Stimulated activated memory B cell treated with anti-CD40 and anti-IgM and Interleukin-4, amounts not matched to agents 10 μg/mL and 1 μg/mL and 100 μg/mL, for 72 hours (primary cell): ENCODE measurements at regions not wholly inside any gene's neighbourhood (a gene's known extent, or its start where the extent isn't known, plus 50 kb on each side); places are given as distances from the start of the nearest gene placed in this dataset.

Experiments used
- ATAC-seq: fragments of 150-1000 bp; cut with Tn5 transposase; 2 replicates; pipeline ENCODE4 v1.10.0; 2021
- H3K27ac Mint-ChIP-seq: one replicate; pipeline ENCODE4 v1.8.0; 2022; ENCODE audit warnings: mild to moderate bottlenecking, mixed read lengths
- H3K27me3 Mint-ChIP-seq: one replicate; pipeline ENCODE4 v1.8.0; 2022; ENCODE audit warnings: mixed read lengths
- H3K36me3 Mint-ChIP-seq: one replicate; pipeline ENCODE4 v1.8.0; 2022; ENCODE audit warnings: mixed read lengths
- H3K4me1 Mint-ChIP-seq: one replicate; pipeline ENCODE4 v1.8.0; 2022; ENCODE audit warnings: mixed read lengths
- H3K4me3 Mint-ChIP-seq: one replicate; pipeline ENCODE4 v1.8.0; 2022; ENCODE audit warnings: mild to moderate bottlenecking, moderate library complexity, mixed read lengths
- H3K9me3 Mint-ChIP-seq: one replicate; pipeline ENCODE4 v1.8.0; 2022; ENCODE audit warnings: mixed read lengths

GRCh38 chr21:38660333-38661196 lies 145.2 kb upstream of the ETS2 start:
- H3K9me3 Mint-ChIP-seq, result no peaks in the 10 kb centered on the region
- peak overlapping the region; percentile 38 for H3K4me3 Mint-ChIP-seq
- peaks cover 65% of the 10 kb centered on the region for H3K27me3 Mint-ChIP-seq
- no peaks in the 10 kb centered on the region for H3K36me3 Mint-ChIP-seq
- no peak overlapping the region for H3K27ac Mint-ChIP-seq
- ATAC-seq, result peak; percentile 27
- peaks cover 12% of the 10 kb centered on the region for H3K4me1 Mint-ChIP-seq

GRCh38 chr21:38661197-38661871 lies 144.4 kb upstream of the ETS2 start:
- no peak for ATAC-seq
- H3K4me3 Mint-ChIP-seq, result peak overlapping the region; percentile 38
- H3K36me3 Mint-ChIP-seq, result no peaks in the 10 kb centered on the region
- H3K27ac Mint-ChIP-seq, result no peak overlapping the region
- H3K27me3 Mint-ChIP-seq, result peaks cover 57% of the 10 kb centered on the region
- peaks cover 12% of the 10 kb centered on the region for H3K4me1 Mint-ChIP-seq
- no peaks in the 10 kb centered on the region for H3K9me3 Mint-ChIP-seq

- no peak for ATAC-seq
- H3K4me1 Mint-ChIP-seq, result peaks cover 12% of the 10 kb centered on the region
- peak overlapping the region; percentile 1 for H3K4me3 Mint-ChIP-seq
- H3K27ac Mint-ChIP-seq, result no peak overlapping the region
- H3K9me3 Mint-ChIP-seq, result no peaks in the 10 kb centered on the region
- H3K36me3 Mint-ChIP-seq, result no peaks in the 10 kb centered on the region
- peaks cover 50% of the 10 kb centered on the region for H3K27me3 Mint-ChIP-seq
Measured at GRCh38 chr21:38661889-38662568, 143.7 kb upstream of the ETS2 start.

- Mint-ChIP-seq H3K9me3 (no peaks in the 10 kb centered on the region), H3K27ac (no peak overlapping the region), H3K4me1 (peaks cover 12% of the 10 kb centered on the region), H3K36me3 (no peaks in the 10 kb centered on the region), H3K27me3 (peaks cover 41% of the 10 kb centered on the region), H3K4me3 (no peak overlapping the region)
- ATAC-seq, result no peak
Measured at GRCh38 chr21:38663282-38663681, 142.4 kb upstream of the ETS2 start.

- no peak for ATAC-seq
- no peak overlapping the region for H3K4me3 Mint-ChIP-seq
- H3K36me3 Mint-ChIP-seq, result no peaks in the 10 kb centered on the region
- H3K4me1 Mint-ChIP-seq, result peaks cover 12% of the 10 kb centered on the region
- peaks cover 37% of the 10 kb centered on the region for H3K27me3 Mint-ChIP-seq
- H3K9me3 Mint-ChIP-seq, result no peaks in the 10 kb centered on the region
- no peak overlapping the region for H3K27ac Mint-ChIP-seq
Measured at GRCh38 chr21:38664315-38664714, 141.4 kb upstream of the ETS2 start.

GRCh38 chr21:38664841-38665240 lies 140.9 kb upstream of the ETS2 start:
- no peak overlapping the region for H3K4me3 Mint-ChIP-seq
- no peaks in the 10 kb centered on the region for H3K36me3 Mint-ChIP-seq
- H3K27me3 Mint-ChIP-seq, result peaks cover 31% of the 10 kb centered on the region
- no peak overlapping the region for H3K27ac Mint-ChIP-seq
- H3K9me3 Mint-ChIP-seq, result no peaks in the 10 kb centered on the region
- peaks cover 12% of the 10 kb centered on the region for H3K4me1 Mint-ChIP-seq
- no peak for ATAC-seq

GRCh38 chr21:38667291-38667870 lies 138.3 kb upstream of the ETS2 start:
- ATAC-seq, result no peak
- H3K4me1 Mint-ChIP-seq, result no peaks in the 10 kb centered on the region
- H3K36me3 Mint-ChIP-seq, result no peaks in the 10 kb centered on the region
- H3K27me3 Mint-ChIP-seq, result peaks cover 10% of the 10 kb centered on the region
- no peaks in the 10 kb centered on the region for H3K9me3 Mint-ChIP-seq
- H3K27ac Mint-ChIP-seq, result no peak overlapping the region
- H3K4me3 Mint-ChIP-seq, result no peak overlapping the region

- H3K4me3 Mint-ChIP-seq, result no peak overlapping the region
- no peak for ATAC-seq
- H3K4me1 Mint-ChIP-seq, result no peaks in the 10 kb centered on the region
- H3K27me3 Mint-ChIP-seq, result peaks cover 4% of the 10 kb centered on the region
- no peaks in the 10 kb centered on the region for H3K36me3 Mint-ChIP-seq
- H3K27ac Mint-ChIP-seq, result no peak overlapping the region
- H3K9me3 Mint-ChIP-seq, result no peaks in the 10 kb centered on the region
Measured at GRCh38 chr21:38668067-38668466, 137.7 kb upstream of the ETS2 start.

- no peak overlapping the region for H3K4me3 Mint-ChIP-seq
- H3K9me3 Mint-ChIP-seq, result no peaks in the 10 kb centered on the region
- ATAC-seq, result no peak
- no peaks in the 10 kb centered on the region for H3K27me3 Mint-ChIP-seq
- H3K27ac Mint-ChIP-seq, result no peak overlapping the region
- no peaks in the 10 kb centered on the region for H3K36me3 Mint-ChIP-seq
- no peaks in the 10 kb centered on the region for H3K4me1 Mint-ChIP-seq
Measured at GRCh38 chr21:38668541-38668940, 137.2 kb upstream of the ETS2 start.

GRCh38 chr21:38669186-38669585 lies 136.5 kb upstream of the ETS2 start:
- no peaks in the 10 kb centered on the region for H3K27me3 Mint-ChIP-seq
- H3K4me1 Mint-ChIP-seq, result no peaks in the 10 kb centered on the region
- H3K27ac Mint-ChIP-seq, result no peak overlapping the region

GRCh38 chr21:38670861-38671260 lies 134.9 kb upstream of the ETS2 start:
- H3K4me3 Mint-ChIP-seq, result no peak overlapping the region
- H3K27me3 Mint-ChIP-seq, result peaks cover 3% of the 10 kb centered on the region
- no peaks in the 10 kb centered on the region for H3K4me1 Mint-ChIP-seq
- ATAC-seq, result no peak
- H3K27ac Mint-ChIP-seq, result no peak overlapping the region
- H3K36me3 Mint-ChIP-seq, result no peaks in the 10 kb centered on the region
- H3K9me3 Mint-ChIP-seq, result no peaks in the 10 kb centered on the region

More at GRCh38 chr21:38669186-38669585, 136.5 kb upstream of the ETS2 start:
- Mint-ChIP-seq H3K4me3 (no peak overlapping the region), H3K36me3 (no peaks in the 10 kb centered on the region), H3K9me3 (no peaks in the 10 kb centered on the region)
- ATAC-seq, result no peak

GRCh38 chr21:38671773-38672172 lies 134.0 kb upstream of the ETS2 start:
- Mint-ChIP-seq H3K4me3 (no peak overlapping the region), H3K36me3 (no peaks in the 10 kb centered on the region), H3K27ac (no peak overlapping the region), H3K27me3 (peaks cover 12% of the 10 kb centered on the region), H3K4me1 (no peaks in the 10 kb centered on the region), H3K9me3 (no peaks in the 10 kb centered on the region)
- no peak for ATAC-seq

GRCh38 chr21:38675182-38675824 lies 130.4 kb upstream of the ETS2 start:
- H3K27me3 Mint-ChIP-seq, result peaks cover 12% of the 10 kb centered on the region
- ATAC-seq, result no peak
- no peaks in the 10 kb centered on the region for H3K36me3 Mint-ChIP-seq
- no peaks in the 10 kb centered on the region for H3K4me1 Mint-ChIP-seq
- H3K27ac Mint-ChIP-seq, result no peak overlapping the region
- no peak overlapping the region for H3K4me3 Mint-ChIP-seq
- H3K9me3 Mint-ChIP-seq, result no peaks in the 10 kb centered on the region

- Mint-ChIP-seq H3K36me3 (no peaks in the 10 kb centered on the region), H3K4me1 (no peaks in the 10 kb centered on the region), H3K27me3 (peaks cover 12% of the 10 kb centered on the region), H3K4me3 (no peak overlapping the region), H3K9me3 (no peaks in the 10 kb centered on the region), H3K27ac (no peak overlapping the region)
- ATAC-seq, result no peak
Measured at GRCh38 chr21:38678827-38679226, 126.9 kb upstream of the ETS2 start.

GRCh38 chr21:38679534-38679933 lies 126.2 kb upstream of the ETS2 start:
- Mint-ChIP-seq H3K27me3 (peaks cover 12% of the 10 kb centered on the region), H3K36me3 (no peaks in the 10 kb centered on the region), H3K9me3 (no peaks in the 10 kb centered on the region), H3K27ac (no peak overlapping the region), H3K4me3 (no peak overlapping the region), H3K4me1 (no peaks in the 10 kb centered on the region)
- no peak for ATAC-seq
